GM21526 (cell line): ENCODE measurements at regions not wholly inside any gene's neighbourhood (a gene's known extent, or its start where the extent isn't known, plus 50 kb on each side); places are given as distances from the start of the nearest gene placed in this dataset.

Source experiments
- ATAC-seq: cut with Tn5 transposase; IDR thresholded peaks from one replicate; pipeline ENCODE4 v1.9.1; 2021; ENCODE audit warnings: moderate library complexity; ENCODE audit not compliant: unreplicated experiment, low FRiP score

GRCh38 chr9:107999890-108000289 is 510.3 kb upstream of the KLF4 start:
- no peak for ATAC-seq

GRCh38 chr9:107999011-107999410 is 509.4 kb upstream of the KLF4 start:
- ATAC-seq: no peak

GRCh38 chr9:107994648-107995047 is 505.1 kb upstream of the KLF4 start:
- ATAC-seq: no peak

GRCh38 chr9:107992271-107992670 is 502.7 kb upstream of the KLF4 start:
- ATAC-seq: no peak

- no peak for ATAC-seq
Observed at GRCh38 chr9:107991581-107991980, 502.0 kb upstream of the KLF4 start.

GRCh38 chr9:107989544-107989943 is 500.0 kb upstream of the KLF4 start:
- ATAC-seq: no peak

- no peak for ATAC-seq
Observed at GRCh38 chr9:107989099-107989498, 499.5 kb upstream of the KLF4 start.

GRCh38 chr9:107984956-107985355 is 495.4 kb upstream of the KLF4 start:
- no peak for ATAC-seq

GRCh38 chr9:107983762-107984161 is 494.2 kb upstream of the KLF4 start:
- ATAC-seq: no peak

- no peak for ATAC-seq
Observed at GRCh38 chr9:107983181-107983603, 493.6 kb upstream of the KLF4 start.

- no peak for ATAC-seq
Observed at GRCh38 chr9:107982745-107983144, 493.2 kb upstream of the KLF4 start.

- no peak for ATAC-seq
Observed at GRCh38 chr9:107982001-107982400, 492.4 kb upstream of the KLF4 start.

GRCh38 chr9:107980984-107981383 is 491.4 kb upstream of the KLF4 start:
- ATAC-seq: no peak

GRCh38 chr9:107976767-107977166 is 487.2 kb upstream of the KLF4 start:
- no peak for ATAC-seq

GRCh38 chr9:107975426-107976010 is 485.9 kb upstream of the KLF4 start:
- no peak for ATAC-seq

GRCh38 chr9:107973451-107973850 is 483.9 kb upstream of the KLF4 start:
- ATAC-seq: no peak

GRCh38 chr9:107972346-107972745 is 482.8 kb upstream of the KLF4 start:
- ATAC-seq: no peak

GRCh38 chr9:107971241-107971640 is 481.7 kb upstream of the KLF4 start:
- no peak for ATAC-seq

- ATAC-seq: no peak
Observed at GRCh38 chr9:107970726-107971125, 481.2 kb upstream of the KLF4 start.

GRCh38 chr9:107969727-107970126 is 480.2 kb upstream of the KLF4 start:
- no peak for ATAC-seq

GRCh38 chr9:107969141-107969540 is 479.6 kb upstream of the KLF4 start:
- ATAC-seq: no peak

- ATAC-seq: no peak
Observed at GRCh38 chr9:107963246-107963645, 473.7 kb upstream of the KLF4 start.

GRCh38 chr9:107960916-107961315 is 471.3 kb upstream of the KLF4 start:
- ATAC-seq: no peak
